ENCODE measurements at regions not wholly inside any gene's neighbourhood (a gene's known extent, or its start where the extent isn't known, plus 50 kb on each side); places are given as distances from the start of the nearest gene placed in this dataset.

GRCh38 chr12:24201258-24201970 is 251.9 kb upstream of the SOX5 start:
- no peak overlapping the region for H3K4me3 ChIP-seq (replicated peaks in 1 of 3; ENCODE audit: insufficient read depth in 1 of 3, low read depth in 2 of 3, low read length in 3 of 3)
- no peak overlapping the region for H3K27ac ChIP-seq (ENCODE audit: extremely low read length, insufficient read depth, low read length)
- CTCF ChIA-PET (ENCODE audit: low intra/inter-chr PET ratio, low total read pairs), result no interaction called here
- no peaks in the 10 kb centered on the region for H3K36me3 ChIP-seq (replicated peaks in 1 of 2; ENCODE audit: control insufficient read depth in 1 of 2, insufficient read depth in 2 of 2, low read length in 2 of 2)
- POLR2A ChIA-PET, result no interaction called here
- peaks cover 0 to 7% of the 10 kb centered on the region in 2 experiments; a peak in 1 of 5 replicates for H3K27me3 ChIP-seq (ENCODE audit: control insufficient read depth in 1 of 2, insufficient read depth in 2 of 2, low read length in 2 of 2)
- FAIRE-seq, result no peak
- H3K4me2 ChIP-seq (ENCODE audit: low read depth, low read length), result no peak overlapping the region
- H4K20me1 ChIP-seq (ENCODE audit: insufficient read depth, low read length), result no peaks in the 10 kb centered on the region
- H3K79me2 ChIP-seq (ENCODE audit: insufficient read depth, low read length), result no peaks in the 10 kb centered on the region
- ATAC-seq, result no peak
- H3K9ac ChIP-seq (ENCODE audit: insufficient read depth, low read depth, low read length), result no peak overlapping the region
- H3K9me3 ChIP-seq (ENCODE audit: low read length), result no peaks in the 10 kb centered on the region
- H2AFZ ChIP-seq (ENCODE audit: low read length), result no peak overlapping the region
- in situ Hi-C loops (cut with HindIII; ENCODE audit: extremely low pct_ligation_motif_present, low pct_unique_long_range_greater_than_20kb) (no loop called here), intact Hi-C loops (cut with micrococcal nuclease; ENCODE audit: unreplicated experiment) (no loop called here)
- no peaks in the 10 kb centered on the region for H3K4me1 ChIP-seq (ENCODE audit: insufficient read depth, low read length)
- TF ChIP-seq MIER2 (CRISPR knock-in tag; IDR thresholded peaks at IDR 0.05) (no peak), RFXAP (CRISPR knock-in tag; IDR thresholded peaks at IDR 0.05; ENCODE audit: borderline replicate concordance) (no peak), RAD51 (IDR thresholded peaks at IDR 0.05; ENCODE audit: borderline replicate concordance) (no peak), MLLT10 (CRISPR knock-in tag; IDR thresholded peaks at IDR 0.05) (no peak), RBM39 (IDR thresholded peaks at IDR 0.05; ENCODE audit: low read depth, low read length, poor library complexity, severe bottlenecking) (no peak), MEF2D (CRISPR knock-in tag; IDR thresholded peaks at IDR 0.05) (no peak), ZBTB25 (CRISPR knock-in tag; IDR thresholded peaks at IDR 0.05) (no peak), NR2F2 (IDR thresholded peaks at IDR 0.05; ENCODE audit: borderline replicate concordance, low read depth) (no peak), ZNF251 (CRISPR knock-in tag; IDR thresholded peaks at IDR 0.05) (no peak), MEIS2 (CRISPR knock-in tag; IDR thresholded peaks at IDR 0.05) (no peak), SOX6 (IDR thresholded peaks at IDR 0.05) (no peak), SOX6 (CRISPR knock-in tag; IDR thresholded peaks at IDR 0.05) (no peak), CENPT (CRISPR knock-in tag; IDR thresholded peaks at IDR 0.05; ENCODE audit: low read depth) (no peak)
- no peak for DNase-seq (ENCODE audit: low spot score)
- 55% methylated on average over 3 of the region's 3 CpGs for WGBS (ENCODE audit: low lambda C conversion rate)
- BruUV-seq (replicated peaks), result no TSS peak

All from HepG2 (cell line).